ENCODE measurements at regions not wholly inside any gene's neighbourhood (a gene's known extent, or its start where the extent isn't known, plus 50 kb on each side); places are given as distances from the start of the nearest gene placed in this dataset.

DNA sequence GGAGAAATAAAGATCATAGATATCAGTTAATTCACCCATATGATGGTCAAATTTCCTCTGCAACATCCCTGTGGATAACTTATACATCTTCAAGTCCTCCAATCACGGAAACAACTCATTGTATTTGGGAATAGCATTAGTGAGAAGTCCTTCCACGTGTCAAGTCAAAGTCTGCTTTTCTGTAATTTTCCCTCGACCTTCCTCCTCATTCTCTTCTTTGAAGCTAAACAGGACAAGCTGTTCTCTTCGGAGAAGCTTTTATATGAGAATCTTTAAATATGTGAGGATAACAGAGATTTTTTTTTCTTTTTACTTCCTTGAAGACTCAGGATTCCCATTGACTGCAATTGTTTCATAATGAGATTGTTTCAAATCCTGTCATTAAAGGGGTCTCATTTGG lies 230.4 kb downstream of the ZPLD1 start:
- no peak for TF ChIP-seq POLR2A (IDR thresholded peaks at IDR 0.05; ENCODE audit: control extremely low read depth in 1 of 2, low read depth in 2 of 2, low read length in 2 of 2)
- no peak for TF ChIP-seq EZH2 (IDR thresholded peaks at IDR 0.05; ENCODE audit: low read depth, low read length, severe bottlenecking)
- no peak for TF ChIP-seq CTCF (IDR thresholded peaks at IDR 0.05; ENCODE audit: control extremely low read depth in 1 of 3, insufficient read depth in 1 of 3, low read depth in 1 of 3, low read length in 3 of 3)
- no peak for TF ChIP-seq JUN (IDR thresholded peaks at IDR 0.05; ENCODE audit: low read depth, low read length)
- TF ChIP-seq, protein P1, sequence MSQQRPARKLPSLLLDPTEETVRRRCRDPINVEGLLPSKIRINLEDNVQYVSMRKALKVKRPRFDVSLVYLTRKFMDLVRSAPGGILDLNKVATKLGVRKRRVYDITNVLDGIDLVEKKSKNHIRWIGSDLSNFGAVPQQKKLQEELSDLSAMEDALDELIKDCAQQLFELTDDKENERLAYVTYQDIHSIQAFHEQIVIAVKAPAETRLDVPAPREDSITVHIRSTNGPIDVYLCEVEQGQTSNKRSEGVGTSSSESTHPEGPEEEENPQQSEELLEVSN (IDR thresholded peaks at IDR 0.05) = no peak
- no peak for TF ChIP-seq CHD1 (IDR thresholded peaks at IDR 0.05; ENCODE audit: low read depth, low read length)
- no peak for TF ChIP-seq MAX (IDR thresholded peaks at IDR 0.05)
